ENCODE measurements at regions not wholly inside any gene's neighbourhood (a gene's known extent, or its start where the extent isn't known, plus 50 kb on each side); places are given as distances from the start of the nearest gene placed in this dataset.
"Not testable (repeated sequence)": the region's sequence is repeated elsewhere in the genome, so short reads cannot be mapped to it uniquely, and the experiment has no call there.

GRCh38 chr2:224169847-224170246, 130.8 kb upstream of the SERPINE2 start:
- CTCF ChIA-PET (ENCODE audit: unreplicated experiment) = no interaction called here
- Histone ChIP-seq H3K79me2 (ENCODE audit: insufficient read depth, low read depth, low read length) (no peaks in the 10 kb centered on the region), H4K20me1 (ENCODE audit: insufficient read depth, low read length) (no peaks in the 10 kb centered on the region), H3K4me2 (ENCODE audit: low read length) (no peak overlapping the region), H3K27ac (ENCODE audit: low read depth, low read length, poor library complexity, severe bottlenecking) (no peak overlapping the region), H3K9me2 (ENCODE audit: insufficient read depth, low read length) (no peaks in the 10 kb centered on the region), H3K36me3 (ENCODE audit: insufficient read depth, low read length) (no peaks in the 10 kb centered on the region), H3K9me3 (ENCODE audit: low read length) (no peaks in the 10 kb centered on the region), H3K4me3 (ENCODE audit: low read depth, low read length, poor library complexity, severe bottlenecking) (no peak overlapping the region), H3K4me1 (ENCODE audit: insufficient read depth, low read length, poor library complexity, severe bottlenecking) (no peaks in the 10 kb centered on the region), H2AFZ (ENCODE audit: low read length) (no peak overlapping the region)
- DNase-seq (ENCODE audit: low spot score) = no peak
- POLR2A ChIA-PET = no interaction called here
- TF ChIP-seq EZH2phosphoT487 (IDR thresholded peaks at IDR 0.05; ENCODE audit: borderline replicate concordance, low read depth, low read length) = no peak
- TF ChIP-seq CTCF (conservative IDR thresholded peaks at IDR 0.05; ENCODE audit: low read length) = no peak
- no TSS peak for BruUV-seq (replicated peaks)
- intact Hi-C loops (cut with micrococcal nuclease; ENCODE audit: unreplicated experiment) = no loop called here

- H3K4me2 ChIP-seq (ENCODE audit: low read length); H2AFZ ChIP-seq (ENCODE audit: low read length); H3K4me1 ChIP-seq (ENCODE audit: insufficient read depth, low read length, poor library complexity, severe bottlenecking); H3K27ac ChIP-seq (ENCODE audit: low read depth, low read length, poor library complexity, severe bottlenecking); CTCF ChIA-PET (ENCODE audit: unreplicated experiment); H3K36me3 ChIP-seq (ENCODE audit: insufficient read depth, low read length); H4K20me1 ChIP-seq (ENCODE audit: insufficient read depth, low read length); H3K9me2 ChIP-seq (ENCODE audit: insufficient read depth, low read length); H3K79me2 ChIP-seq (ENCODE audit: insufficient read depth, low read depth, low read length); H3K4me3 ChIP-seq (ENCODE audit: low read depth, low read length, poor library complexity, severe bottlenecking); POLR2A ChIA-PET; H3K9me3 ChIP-seq (ENCODE audit: low read length); BruUV-seq (replicated peaks); DNase-seq (ENCODE audit: low spot score); intact Hi-C loops (cut with micrococcal nuclease; ENCODE audit: unreplicated experiment): not testable (repeated sequence)
Measured at GRCh38 chr2:224167781-224168180, 128.7 kb upstream of the SERPINE2 start.

- Histone ChIP-seq H3K4me1 (ENCODE audit: insufficient read depth, low read length, poor library complexity, severe bottlenecking) (no peaks in the 10 kb centered on the region), H3K27ac (ENCODE audit: low read depth, low read length, poor library complexity, severe bottlenecking) (no peak overlapping the region), H4K20me1 (ENCODE audit: insufficient read depth, low read length) (no peaks in the 10 kb centered on the region), H3K9me2 (ENCODE audit: insufficient read depth, low read length) (no peaks in the 10 kb centered on the region), H3K4me2 (ENCODE audit: low read length) (no peak overlapping the region), H3K79me2 (ENCODE audit: insufficient read depth, low read depth, low read length) (no peaks in the 10 kb centered on the region), H2AFZ (ENCODE audit: low read length) (no peak overlapping the region), H3K4me3 (ENCODE audit: low read depth, low read length, poor library complexity, severe bottlenecking) (no peak overlapping the region), H3K9me3 (ENCODE audit: low read length) (no peaks in the 10 kb centered on the region), H3K36me3 (ENCODE audit: insufficient read depth, low read length) (no peaks in the 10 kb centered on the region)
- TF ChIP-seq EZH2phosphoT487 (IDR thresholded peaks at IDR 0.05; ENCODE audit: borderline replicate concordance, low read depth, low read length) (no peak), CTCF (conservative IDR thresholded peaks at IDR 0.05; ENCODE audit: low read length) (no peak)
- ChIA-PET CTCF (ENCODE audit: unreplicated experiment) (no interaction called here), POLR2A (no interaction called here)
- DNase-seq (ENCODE audit: low spot score) = no peak
- intact Hi-C loops (cut with micrococcal nuclease; ENCODE audit: unreplicated experiment) = no loop called here
- BruUV-seq (replicated peaks) = no TSS peak
Measured at GRCh38 chr2:224166654-224167053, 127.6 kb upstream of the SERPINE2 start.

Data from OCI-LY7 (cell line).